Endothelial cell of umbilical vein (primary cell): ENCODE measurements at regions not wholly inside any gene's neighbourhood (a gene's known extent, or its start where the extent isn't known, plus 50 kb on each side); places are given as distances from the start of the nearest gene placed in this dataset.
"Not testable (repeated sequence)": the region's sequence is repeated elsewhere in the genome, so short reads cannot be mapped to it uniquely, and the experiment has no call there.

Source experiments
- CTCF ChIP-seq, 2 donors: IDR thresholded peaks; 1 replicate in 1 of 2; 2 replicates in 1 of 2; pipeline ENCODE4 v1.5.1; 2011; ENCODE audit warnings: low read length in 2 of 2, mild to moderate bottlenecking in 2 of 2, moderate library complexity in 2 of 2, control low read depth in 1 of 2, inconsistent platforms in 1 of 2, low read depth in 1 of 2; ENCODE audit not compliant: insufficient read depth in 1 of 2; ENCODE audit errors: extremely low read depth in 1 of 2
- EZH2 ChIP-seq: IDR thresholded peaks from 2 replicates; pipeline ENCODE4 v1.6.1; 2012; ENCODE audit warnings: borderline replicate concordance, low read depth, mild to moderate bottlenecking, moderate library complexity, low read length, inconsistent platforms; ENCODE audit not compliant: severe bottlenecking
- FOS ChIP-seq: IDR thresholded peaks from 2 replicates; pipeline ENCODE4 v1.6.1; 2011; ENCODE audit warnings: mild to moderate bottlenecking, low read length, moderate library complexity, borderline replicate concordance; ENCODE audit not compliant: insufficient read depth
- GATA2 ChIP-seq: IDR thresholded peaks from 2 replicates; pipeline ENCODE4 v1.7.0; 2011; ENCODE audit warnings: low read depth, mild to moderate bottlenecking, moderate library complexity, mixed read lengths, low read length; ENCODE audit not compliant: insufficient read length, insufficient read depth
- JUN ChIP-seq: IDR thresholded peaks from 2 replicates; pipeline ENCODE4 v1.6.1; 2011; ENCODE audit warnings: borderline replicate concordance, low read depth; ENCODE audit not compliant: insufficient read length, insufficient read depth
- MAX ChIP-seq: IDR thresholded peaks from 2 replicates; pipeline ENCODE4 v1.6.1; 2011; ENCODE audit not compliant: insufficient read depth, insufficient read length
- MYC ChIP-seq: IDR thresholded peaks from one replicate; pipeline ENCODE4 v1.6.1; 2011; ENCODE audit warnings: mild to moderate bottlenecking, low read depth, low read length
- POLR2A ChIP-seq: IDR thresholded peaks from 2 replicates; pipeline ENCODE4 v1.6.1; 2012; ENCODE audit warnings: low read depth, mild to moderate bottlenecking, control low read depth, low read length
- POLR2AphosphoS5 ChIP-seq: IDR thresholded peaks from 2 replicates; pipeline ENCODE4 v1.6.1; 2012; ENCODE audit warnings: low read depth, mild to moderate bottlenecking, control low read depth, low read length, moderate library complexity; ENCODE audit not compliant: insufficient read depth

GRCh38 chrX:42833550-42833940 lies 55.6 kb upstream of the PPP1R2C start:
- not testable (repeated sequence) for TF ChIP-seq POLR2AphosphoS5; CTCF (IDR thresholded peaks at IDR 0.05; ENCODE audit: extremely low read depth in 1 of 2, insufficient read depth in 1 of 2, low read depth in 1 of 2, low read length in 2 of 2); EZH2; MAX; POLR2A; FOS; MYC; JUN; GATA2
